SJCRH30 (cell line): ENCODE measurements at regions not wholly inside any gene's neighbourhood (a gene's known extent, or its start where the extent isn't known, plus 50 kb on each side); places are given as distances from the start of the nearest gene placed in this dataset.

Experiments used
- DNase-seq, 2 experiments: peaks; one replicate each; pipeline ENCODE4 v3.0.0-alpha.2; 2015 to 2020
- H3K27ac ChIP-seq: fragments of 250-450 bp; sonication (Bioruptor Pico); 2 replicates; pipeline ENCODE4 v1.5.1; 2020; ENCODE audit warnings: mild to moderate bottlenecking, moderate library complexity
- H3K27me3 ChIP-seq: fragments of 250-450 bp; sonication (Bioruptor Pico); 2 replicates; pipeline ENCODE4 v1.5.1; 2020; ENCODE audit warnings: mild to moderate bottlenecking, moderate library complexity
- H3K36me3 ChIP-seq: fragments of 250-450 bp; sonication (Bioruptor Pico); 2 replicates; pipeline ENCODE4 v1.5.1; 2020; ENCODE audit warnings: mild to moderate bottlenecking, moderate library complexity
- H3K4me1 ChIP-seq: fragments of 250-450 bp; sonication (Bioruptor Pico); 2 replicates; pipeline ENCODE4 v1.5.1; 2020; ENCODE audit warnings: mild to moderate bottlenecking, moderate library complexity
- H3K4me3 ChIP-seq: fragments of 250-450 bp; sonication (Bioruptor Pico); 2 replicates; pipeline ENCODE4 v1.5.1; 2020; ENCODE audit warnings: mild to moderate bottlenecking, moderate library complexity
- H3K9me3 ChIP-seq: fragments of 250-450 bp; sonication (Bioruptor Pico); replicated peaks from 2 replicates; pipeline ENCODE4 v1.5.1; 2020; ENCODE audit warnings: mild to moderate bottlenecking, moderate library complexity

DNA sequence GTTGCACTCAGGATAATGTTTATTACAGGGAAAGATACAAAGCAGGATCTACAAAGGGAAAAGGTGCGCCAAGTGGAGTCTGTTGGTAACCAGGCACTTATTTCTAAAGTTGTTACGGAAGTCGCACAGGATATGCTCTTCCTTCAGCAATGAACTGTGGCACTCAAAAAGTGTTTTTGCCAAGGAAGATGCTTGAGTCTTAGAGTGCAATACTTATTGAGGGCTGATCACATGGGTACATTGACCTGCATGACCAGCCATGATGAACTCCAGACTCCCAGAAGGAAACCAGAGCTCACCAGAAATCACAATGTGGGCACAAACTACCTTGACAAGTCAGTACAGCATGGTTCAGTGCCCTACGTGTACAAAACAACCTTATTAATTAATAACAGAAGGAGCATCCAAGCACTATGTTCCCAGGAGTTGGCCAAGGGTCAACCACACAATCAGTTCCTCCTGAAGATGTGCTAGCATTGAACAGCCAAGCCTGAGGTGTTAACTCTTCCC, 270.7 kb upstream of the TFAP2D start:
- DNase-seq = no peak
- H3K27me3 ChIP-seq = no peaks in the 10 kb centered on the region
- H3K36me3 ChIP-seq = no peaks in the 10 kb centered on the region
- no peaks in the 10 kb centered on the region for H3K4me1 ChIP-seq
- H3K27ac ChIP-seq = no peak overlapping the region
- no peak overlapping the region for H3K4me3 ChIP-seq
- H3K9me3 ChIP-seq = no peaks in the 10 kb centered on the region

DNA sequence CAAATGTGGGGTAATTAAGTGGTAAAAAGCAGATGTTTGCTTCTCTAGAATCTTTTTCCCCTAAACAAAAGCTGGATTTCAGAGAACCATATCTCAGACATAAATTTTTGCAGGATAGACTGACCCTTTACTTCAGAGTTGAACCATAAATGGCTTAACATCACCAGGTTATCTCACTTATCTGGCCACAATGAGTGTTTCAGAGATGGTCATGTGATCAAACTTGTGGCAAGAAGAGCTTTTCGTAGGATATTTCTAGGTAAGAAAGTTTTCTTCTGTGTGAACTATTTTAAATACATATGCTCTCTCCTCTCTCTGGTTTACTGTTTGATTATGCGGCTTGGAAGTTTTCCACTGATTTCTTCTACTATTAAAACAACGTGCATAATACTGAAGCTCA, 270.2 kb upstream of the TFAP2D start:
- no peak overlapping the region for H3K4me3 ChIP-seq
- H3K4me1 ChIP-seq = no peaks in the 10 kb centered on the region
- H3K36me3 ChIP-seq = no peaks in the 10 kb centered on the region
- H3K9me3 ChIP-seq = no peaks in the 10 kb centered on the region
- no peak overlapping the region for H3K27ac ChIP-seq
- no peaks in the 10 kb centered on the region for H3K27me3 ChIP-seq
- no peak for DNase-seq

DNA sequence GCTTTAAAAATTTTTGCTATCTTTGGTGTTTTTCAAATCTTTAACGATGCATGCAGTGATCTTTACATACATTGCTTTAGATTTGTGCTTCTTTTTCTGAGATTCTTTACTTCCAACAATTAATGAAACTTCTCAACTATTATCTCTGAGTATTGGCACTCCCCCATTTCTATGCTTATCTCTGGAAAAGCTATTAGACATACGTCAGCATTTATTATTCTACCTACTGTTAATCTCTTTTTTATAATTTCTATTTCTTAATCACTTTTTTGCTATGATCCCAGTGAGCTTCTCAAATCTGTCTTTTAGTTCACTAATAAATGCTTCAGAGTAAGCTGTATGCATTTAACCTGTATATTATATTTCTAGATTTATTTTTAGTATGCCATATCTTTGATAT, 264.2 kb upstream of the TFAP2D start:
- H3K9me3 ChIP-seq = no peaks in the 10 kb centered on the region
- H3K27ac ChIP-seq = no peak overlapping the region
- no peak for DNase-seq
- no peaks in the 10 kb centered on the region for H3K36me3 ChIP-seq
- no peak overlapping the region for H3K4me3 ChIP-seq
- no peaks in the 10 kb centered on the region for H3K27me3 ChIP-seq
- no peaks in the 10 kb centered on the region for H3K4me1 ChIP-seq

DNA sequence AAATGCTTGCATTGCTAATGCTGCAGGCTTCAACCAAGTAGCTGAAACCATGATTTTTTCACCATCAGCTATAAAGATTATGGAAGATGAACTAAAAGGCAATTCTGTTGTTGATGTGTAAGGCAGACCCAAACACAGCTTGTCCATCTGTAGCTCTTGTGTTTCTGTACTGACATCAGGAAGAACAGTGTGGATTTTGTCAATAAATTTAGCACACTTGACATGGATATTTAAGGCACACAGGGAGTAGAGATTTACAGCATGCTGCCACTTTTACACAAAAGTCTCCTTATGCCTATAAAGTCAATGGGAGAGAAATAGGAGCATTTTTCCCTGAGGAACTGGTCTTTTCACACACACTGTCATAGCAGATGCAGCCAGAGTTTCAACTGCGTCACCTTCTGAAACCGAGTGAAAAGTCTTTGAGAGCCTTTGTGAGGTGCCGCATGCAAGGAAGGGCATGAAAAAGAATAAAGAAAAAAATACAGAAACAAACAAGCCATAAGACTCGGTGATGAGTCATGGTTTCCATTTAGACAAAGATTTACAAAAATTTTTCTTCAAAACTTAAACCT, 261.4 kb upstream of the TFAP2D start:
- no peaks in the 10 kb centered on the region for H3K27me3 ChIP-seq
- DNase-seq = no peak
- no peak overlapping the region for H3K27ac ChIP-seq
- no peaks in the 10 kb centered on the region for H3K9me3 ChIP-seq
- no peaks in the 10 kb centered on the region for H3K36me3 ChIP-seq
- H3K4me3 ChIP-seq = no peak overlapping the region
- H3K4me1 ChIP-seq = no peaks in the 10 kb centered on the region

DNA sequence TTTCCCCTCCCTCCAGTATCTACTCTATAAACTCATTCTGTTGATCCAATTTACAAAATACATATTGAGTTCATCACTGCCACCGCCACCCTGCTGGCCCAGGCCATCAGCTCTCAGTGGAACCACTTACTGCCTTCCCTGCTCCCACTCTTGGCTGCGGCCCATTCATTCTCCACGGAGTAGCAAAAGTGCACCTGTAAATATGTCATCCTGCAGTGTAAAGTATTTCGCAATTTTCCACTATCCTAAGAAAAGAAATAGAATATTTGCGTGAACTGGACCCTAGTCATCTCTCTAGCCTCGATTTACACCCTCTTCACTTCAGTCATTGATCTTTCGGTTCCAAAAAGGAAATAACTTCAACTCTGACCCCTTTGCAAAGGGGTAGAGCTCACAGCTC, 258.3 kb upstream of the TFAP2D start:
- no peak overlapping the region for H3K4me3 ChIP-seq
- H3K4me1 ChIP-seq = no peaks in the 10 kb centered on the region
- DNase-seq = no peak
- no peaks in the 10 kb centered on the region for H3K27me3 ChIP-seq
- no peaks in the 10 kb centered on the region for H3K36me3 ChIP-seq
- no peaks in the 10 kb centered on the region for H3K9me3 ChIP-seq
- H3K27ac ChIP-seq = no peak overlapping the region

DNA sequence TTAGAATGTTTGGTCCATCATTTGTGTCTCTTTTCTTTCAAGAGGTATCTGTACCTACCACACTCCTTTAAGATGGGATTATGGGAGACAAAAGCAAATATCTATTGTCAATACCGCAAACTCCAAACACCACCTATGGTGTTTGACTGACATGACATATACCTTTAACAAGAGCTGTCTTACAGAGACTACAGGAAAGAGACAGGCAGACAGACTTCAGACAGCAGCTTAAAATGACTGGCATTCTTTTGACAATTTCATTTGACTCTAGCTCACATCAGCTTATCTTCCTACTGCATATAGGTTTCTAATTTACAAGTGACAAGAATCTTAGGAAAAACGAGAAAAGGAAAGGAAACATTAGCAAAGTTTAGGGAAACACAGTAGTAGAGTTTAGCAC, 256.0 kb upstream of the TFAP2D start:
- no peaks in the 10 kb centered on the region for H3K36me3 ChIP-seq

DNA sequence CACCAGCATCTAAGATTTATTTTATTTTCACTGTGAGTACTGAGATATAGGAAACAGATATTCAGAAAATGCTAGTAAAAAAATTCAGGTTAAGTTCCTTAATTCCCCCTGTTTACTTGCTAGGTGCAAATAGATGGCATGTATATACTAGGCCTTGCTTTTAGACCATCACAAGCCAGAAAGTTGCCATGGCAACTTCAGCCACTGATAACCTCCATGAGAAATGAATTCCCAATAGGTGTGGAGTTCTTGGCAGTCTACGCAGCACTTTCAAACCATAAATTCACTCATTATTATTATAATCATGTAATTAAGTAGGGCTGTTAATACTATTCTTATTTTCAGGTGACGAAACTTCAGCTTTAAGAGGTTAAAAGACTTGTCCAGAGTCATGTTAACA, 251.6 kb upstream of the TFAP2D start:
- H3K27me3 ChIP-seq = no peaks in the 10 kb centered on the region
- no peak for DNase-seq
- no peaks in the 10 kb centered on the region for H3K36me3 ChIP-seq
- H3K4me1 ChIP-seq = no peaks in the 10 kb centered on the region
- H3K4me3 ChIP-seq = no peak overlapping the region
- no peak overlapping the region for H3K27ac ChIP-seq
- H3K9me3 ChIP-seq = no peaks in the 10 kb centered on the region

More for the DNA sequence above, 256.0 kb upstream of the TFAP2D start:
- no peak for DNase-seq
- Histone ChIP-seq H3K4me1 (no peaks in the 10 kb centered on the region), H3K27me3 (no peaks in the 10 kb centered on the region), H3K9me3 (no peaks in the 10 kb centered on the region), H3K4me3 (no peak overlapping the region), H3K27ac (no peak overlapping the region)

DNA sequence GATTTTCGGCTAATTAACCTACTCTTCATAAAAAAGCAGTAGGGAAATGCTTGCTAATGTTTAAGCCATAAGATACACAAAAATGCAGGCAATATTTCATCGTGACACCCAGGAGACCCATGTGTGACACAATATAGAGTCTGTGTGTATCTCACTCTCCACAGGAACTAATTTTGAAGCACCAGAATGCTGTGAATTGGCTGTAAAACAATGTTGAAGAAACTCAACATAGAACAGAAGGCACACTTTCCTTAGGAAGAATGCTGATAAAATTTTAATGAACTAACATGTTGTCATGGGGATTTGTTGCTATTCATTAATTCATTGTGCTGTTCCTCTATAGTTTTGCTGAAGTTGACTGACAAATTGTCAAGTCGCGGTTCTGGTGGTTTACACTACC, 249.4 kb upstream of the TFAP2D start:
- DNase-seq = no peak

DNA sequence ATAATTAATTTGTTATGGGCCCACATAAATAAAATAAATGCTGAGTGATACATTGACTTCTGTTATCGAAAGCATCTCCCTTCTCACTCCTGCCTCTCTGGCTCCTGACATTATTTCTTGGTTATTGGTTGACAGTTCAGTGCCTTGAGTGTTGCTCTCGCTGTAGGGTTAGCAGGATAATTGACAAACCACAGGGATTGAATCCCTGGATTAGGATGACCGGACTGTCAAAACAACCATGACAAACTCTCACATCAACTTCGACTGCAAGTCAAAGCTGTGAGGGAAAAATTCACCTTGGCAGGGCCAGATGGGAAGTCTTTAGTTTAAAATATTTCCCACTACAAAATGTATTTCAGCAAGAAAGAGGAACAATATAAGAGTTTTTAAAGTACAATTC, 245.4 kb upstream of the TFAP2D start:
- no peaks in the 10 kb centered on the region for H3K4me1 ChIP-seq
- H3K9me3 ChIP-seq = no peaks in the 10 kb centered on the region
- no peaks in the 10 kb centered on the region for H3K27me3 ChIP-seq
- no peak overlapping the region for H3K27ac ChIP-seq
- no peak for DNase-seq
- H3K4me3 ChIP-seq = no peak overlapping the region
- H3K36me3 ChIP-seq = no peaks in the 10 kb centered on the region

More for the DNA sequence above, 249.4 kb upstream of the TFAP2D start:
- Histone ChIP-seq H3K4me3 (no peak overlapping the region), H3K9me3 (no peaks in the 10 kb centered on the region), H3K27ac (no peak overlapping the region), H3K27me3 (no peaks in the 10 kb centered on the region), H3K36me3 (no peaks in the 10 kb centered on the region), H3K4me1 (no peaks in the 10 kb centered on the region)

DNA sequence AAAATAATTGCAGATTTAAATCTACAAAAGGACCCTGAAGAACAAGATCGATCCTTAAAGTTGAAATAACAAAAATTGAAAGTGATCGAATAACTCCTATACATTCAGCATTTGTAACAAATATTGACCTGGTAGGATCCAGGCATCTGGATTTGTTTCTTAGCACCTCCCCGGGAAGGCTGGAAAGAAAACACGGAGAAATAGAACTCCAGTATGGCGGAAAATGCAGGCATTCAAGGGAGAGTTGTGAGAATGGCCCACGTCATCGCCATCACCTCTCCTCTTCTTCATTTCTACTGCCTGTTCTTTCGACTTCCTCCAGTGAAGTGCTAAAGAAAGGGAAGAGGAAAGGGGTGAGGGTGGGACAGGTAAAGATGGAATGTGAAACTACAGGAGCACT, 242.3 kb upstream of the TFAP2D start:
- no peaks in the 10 kb centered on the region for H3K9me3 ChIP-seq
- H3K4me3 ChIP-seq = no peak overlapping the region
- H3K27me3 ChIP-seq = no peaks in the 10 kb centered on the region
- H3K27ac ChIP-seq = no peak overlapping the region
- no peaks in the 10 kb centered on the region for H3K4me1 ChIP-seq
- no peaks in the 10 kb centered on the region for H3K36me3 ChIP-seq
- DNase-seq = no peak

DNA sequence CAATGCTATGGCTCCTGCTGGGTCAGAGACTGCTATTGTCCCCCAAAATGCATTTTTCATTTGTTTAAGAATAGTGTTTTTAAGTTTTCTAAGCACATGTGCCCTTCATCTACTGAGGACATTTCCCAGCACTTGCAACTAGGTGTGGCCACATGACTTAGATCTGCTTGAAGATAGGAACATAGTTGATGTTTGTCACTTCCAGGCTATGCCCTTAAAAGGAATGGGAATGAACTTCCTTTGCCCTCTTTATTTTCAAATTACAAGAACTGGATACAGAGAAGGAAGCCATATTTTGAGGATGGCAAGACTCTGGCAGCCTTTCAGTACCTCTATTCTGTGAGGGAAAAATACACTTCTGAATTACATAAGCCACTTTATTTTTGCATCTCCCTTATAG, 203.0 kb upstream of the TFAP2D start:
- Histone ChIP-seq H3K27ac (no peak overlapping the region), H3K9me3 (no peaks in the 10 kb centered on the region), H3K4me1 (no peaks in the 10 kb centered on the region), H3K36me3 (no peaks in the 10 kb centered on the region), H3K27me3 (no peaks in the 10 kb centered on the region), H3K4me3 (no peak overlapping the region)
- no peak for DNase-seq

DNA sequence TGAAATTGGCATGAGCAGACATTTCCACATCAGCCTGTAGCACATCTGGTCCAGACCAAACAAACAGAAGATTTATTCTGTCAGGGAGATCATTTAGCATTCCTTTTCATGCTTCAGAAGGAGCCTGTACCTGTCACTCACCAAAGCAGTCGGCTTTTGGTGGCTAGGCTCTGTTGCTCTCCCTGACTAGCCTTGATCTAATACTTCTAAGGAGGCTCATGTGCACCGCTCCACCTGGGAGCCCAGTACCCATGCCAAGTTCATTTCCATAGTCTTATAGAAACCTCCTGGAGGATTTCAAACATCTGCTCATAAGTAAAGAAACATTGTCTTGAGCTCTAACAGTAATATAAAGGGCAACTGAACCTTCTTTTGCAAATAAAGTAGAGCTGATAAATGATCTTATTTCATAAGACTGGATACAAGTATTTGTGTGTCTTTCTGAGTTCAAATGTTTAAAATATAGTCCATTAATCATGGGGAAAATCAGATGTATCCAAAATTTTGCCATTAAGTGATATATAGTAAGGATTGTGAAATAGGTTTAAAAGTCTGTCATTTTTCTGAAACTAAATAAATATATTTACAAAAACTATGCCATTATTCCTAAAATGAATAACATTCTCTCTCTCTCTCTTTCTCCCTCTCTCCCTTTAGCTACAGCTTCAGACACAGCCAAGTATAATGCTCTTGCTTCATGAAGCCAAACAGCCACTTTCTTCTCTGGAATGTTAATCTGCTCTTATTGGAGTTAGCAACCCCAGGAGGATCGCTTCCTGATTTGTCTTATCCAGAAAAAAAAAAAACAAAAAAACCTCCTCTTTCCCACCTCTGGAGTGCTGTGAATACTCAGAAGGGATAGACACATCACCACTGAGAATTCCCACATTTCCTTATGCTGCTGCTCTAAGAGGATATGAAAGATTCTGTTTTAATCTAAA, 192.7 kb upstream of the TFAP2D start:
- no peaks in the 10 kb centered on the region for H3K36me3 ChIP-seq
- no peak overlapping the region for H3K27ac ChIP-seq
- no peak for DNase-seq
- H3K27me3 ChIP-seq = no peaks in the 10 kb centered on the region
- H3K4me1 ChIP-seq = no peaks in the 10 kb centered on the region
- H3K4me3 ChIP-seq = no peak overlapping the region
- no peaks in the 10 kb centered on the region for H3K9me3 ChIP-seq

DNA sequence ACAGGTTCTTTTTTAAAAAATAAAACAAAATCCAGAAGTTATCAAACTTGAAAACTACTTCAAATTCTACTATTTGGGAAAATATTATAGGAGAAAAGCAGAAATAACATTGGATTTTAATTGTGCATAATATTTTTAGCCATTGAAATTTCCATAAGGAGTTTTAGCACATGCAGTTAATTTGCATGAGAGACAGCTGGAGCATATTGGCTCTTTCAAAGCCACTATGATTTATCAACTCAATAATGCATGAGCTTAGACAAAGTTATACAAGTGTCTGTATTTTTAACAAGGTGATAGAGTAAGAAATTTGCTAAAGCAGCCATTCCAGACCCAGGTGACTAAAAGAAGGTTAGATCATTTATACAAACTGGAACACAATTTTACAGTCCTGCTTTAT, 189.0 kb upstream of the TFAP2D start:
- no peaks in the 10 kb centered on the region for H3K36me3 ChIP-seq
- H3K4me3 ChIP-seq = no peak overlapping the region
- H3K4me1 ChIP-seq = no peaks in the 10 kb centered on the region
- no peak for DNase-seq
- no peaks in the 10 kb centered on the region for H3K27me3 ChIP-seq
- no peak overlapping the region for H3K27ac ChIP-seq
- H3K9me3 ChIP-seq = no peaks in the 10 kb centered on the region

DNA sequence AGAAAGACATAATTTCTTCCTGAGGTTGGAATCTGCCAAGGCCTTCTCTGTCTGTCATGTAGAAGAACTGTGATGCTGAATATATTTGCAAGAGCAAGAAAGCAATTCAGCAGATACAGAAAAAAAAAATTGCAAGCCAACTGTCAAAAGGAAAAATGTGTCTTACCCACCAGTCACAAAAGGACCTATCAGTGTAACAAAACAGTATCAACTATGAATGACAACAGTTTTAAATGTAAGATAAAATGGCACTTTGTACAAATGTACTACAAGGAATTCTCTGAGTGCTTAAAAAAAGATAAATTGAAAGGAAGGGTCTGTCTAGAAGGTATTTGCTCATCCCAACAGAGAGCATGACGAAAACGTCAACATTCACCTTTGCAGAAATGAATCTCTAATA, 185.3 kb upstream of the TFAP2D start:
- Histone ChIP-seq H3K9me3 (no peaks in the 10 kb centered on the region), H3K36me3 (no peaks in the 10 kb centered on the region), H3K27me3 (no peaks in the 10 kb centered on the region), H3K4me3 (no peak overlapping the region), H3K4me1 (no peaks in the 10 kb centered on the region), H3K27ac (no peak overlapping the region)
- no peak for DNase-seq

DNA sequence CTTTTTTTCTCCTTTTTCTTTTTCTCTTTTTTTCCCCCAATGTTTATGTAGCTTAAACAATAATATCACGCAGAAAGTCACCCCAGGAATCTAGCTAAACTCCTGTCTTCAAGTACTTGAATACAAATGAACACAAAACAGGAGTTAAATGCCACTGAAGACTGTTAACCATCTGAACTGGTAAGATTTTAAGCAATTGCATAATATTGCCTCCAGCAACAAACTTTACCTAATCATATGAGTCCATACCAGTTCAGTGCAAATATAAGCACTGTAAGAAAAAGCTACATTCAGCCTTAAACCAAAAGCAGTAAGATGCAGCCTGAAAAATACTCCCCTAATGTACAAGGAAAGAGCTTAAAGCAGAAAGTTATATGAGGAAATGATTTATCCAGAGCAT, 173.9 kb upstream of the TFAP2D start:
- no peak for DNase-seq
- Histone ChIP-seq H3K27me3 (no peaks in the 10 kb centered on the region), H3K36me3 (no peaks in the 10 kb centered on the region), H3K9me3 (no peaks in the 10 kb centered on the region), H3K4me1 (no peaks in the 10 kb centered on the region), H3K27ac (no peak overlapping the region), H3K4me3 (no peak overlapping the region)

DNA sequence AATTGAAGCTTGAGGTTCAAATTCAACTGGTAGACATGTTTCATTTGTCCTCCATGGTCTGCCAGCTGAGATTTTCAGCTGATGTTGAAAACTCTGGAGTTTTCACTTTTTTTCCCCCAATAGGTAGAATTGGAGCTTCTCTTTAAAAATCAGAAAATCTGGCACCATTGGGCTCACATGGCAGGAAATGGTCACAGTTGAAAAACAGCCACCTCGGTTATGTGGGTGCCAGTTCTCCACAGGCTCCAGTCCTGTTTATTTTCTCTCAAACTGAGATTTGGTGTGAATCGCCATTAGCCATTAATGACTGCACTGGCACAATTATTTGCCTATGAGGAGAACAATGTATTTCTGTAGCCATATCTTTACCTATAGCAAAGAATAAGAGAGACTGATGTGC, 171.4 kb upstream of the TFAP2D start:
- H3K36me3 ChIP-seq = no peaks in the 10 kb centered on the region
- no peaks in the 10 kb centered on the region for H3K9me3 ChIP-seq
- H3K4me1 ChIP-seq = no peaks in the 10 kb centered on the region
- no peak overlapping the region for H3K4me3 ChIP-seq
- H3K27me3 ChIP-seq = no peaks in the 10 kb centered on the region
- no peak overlapping the region for H3K27ac ChIP-seq
- DNase-seq = no peak
